ENCODE measurements at regions not wholly inside any gene's neighbourhood (a gene's known extent, or its start where the extent isn't known, plus 50 kb on each side); places are given as distances from the start of the nearest gene placed in this dataset.

GRCh38 chr1:106984801-106985200, 71.7 kb upstream of the PRMT6 start:
- Histone ChIP-seq H3K27me3 (ENCODE audit: insufficient read depth, low read length) (no peaks in the 10 kb centered on the region), H3K4me1 (ENCODE audit: insufficient read depth, low read length) (no peaks in the 10 kb centered on the region), H2AFZ (ENCODE audit: low read depth, low read length) (no peak overlapping the region), H3K36me3 (ENCODE audit: insufficient read depth, low read length) (no peaks in the 10 kb centered on the region), H3K9me3 (ENCODE audit: low read length) (no peaks in the 10 kb centered on the region), H3K4me3 (ENCODE audit: low read length) (no peak overlapping the region)

- Histone ChIP-seq H3K9me3 (ENCODE audit: low read length) (no peaks in the 10 kb centered on the region), H2AFZ (ENCODE audit: low read depth, low read length) (no peak overlapping the region), H3K36me3 (ENCODE audit: insufficient read depth, low read length) (no peaks in the 10 kb centered on the region), H3K4me3 (ENCODE audit: low read length) (no peak overlapping the region), H3K4me1 (ENCODE audit: insufficient read depth, low read length) (no peaks in the 10 kb centered on the region), H3K27me3 (ENCODE audit: insufficient read depth, low read length) (no peaks in the 10 kb centered on the region)
These were observed 69.9 kb upstream of the PRMT6 start for GRCh38 chr1:106986603-106987002.

- Histone ChIP-seq H2AFZ (ENCODE audit: low read depth, low read length) (no peak overlapping the region), H3K27me3 (ENCODE audit: insufficient read depth, low read length) (no peaks in the 10 kb centered on the region), H3K9me3 (ENCODE audit: low read length) (no peaks in the 10 kb centered on the region), H3K36me3 (ENCODE audit: insufficient read depth, low read length) (no peaks in the 10 kb centered on the region), H3K4me3 (ENCODE audit: low read length) (no peak overlapping the region), H3K4me1 (ENCODE audit: insufficient read depth, low read length) (no peaks in the 10 kb centered on the region)
These were observed 60.5 kb upstream of the PRMT6 start for GRCh38 chr1:106995970-106996369.

- no peak overlapping the region for H3K4me3 ChIP-seq (ENCODE audit: low read length)
- H3K9me3 ChIP-seq (ENCODE audit: low read length): no peaks in the 10 kb centered on the region
- H3K36me3 ChIP-seq (ENCODE audit: insufficient read depth, low read length): no peaks in the 10 kb centered on the region
- no peak overlapping the region for H2AFZ ChIP-seq (ENCODE audit: low read depth, low read length)
- no peaks in the 10 kb centered on the region for H3K27me3 ChIP-seq (ENCODE audit: insufficient read depth, low read length)
- no peaks in the 10 kb centered on the region for H3K4me1 ChIP-seq (ENCODE audit: insufficient read depth, low read length)
These were observed 58.0 kb upstream of the PRMT6 start for GRCh38 chr1:106998431-106999002.

GRCh38 chr1:107000902-107001301, 55.6 kb upstream of the PRMT6 start:
- Histone ChIP-seq H3K4me1 (ENCODE audit: insufficient read depth, low read length) (no peaks in the 10 kb centered on the region), H3K27me3 (ENCODE audit: insufficient read depth, low read length) (peaks cover 2% of the 10 kb centered on the region), H3K9me3 (ENCODE audit: low read length) (no peaks in the 10 kb centered on the region), H2AFZ (ENCODE audit: low read depth, low read length) (no peak overlapping the region), H3K36me3 (ENCODE audit: insufficient read depth, low read length) (no peaks in the 10 kb centered on the region), H3K4me3 (ENCODE audit: low read length) (no peak overlapping the region)

- H3K27me3 ChIP-seq (ENCODE audit: insufficient read depth, low read length): peaks cover 2% of the 10 kb centered on the region
- no peaks in the 10 kb centered on the region for H3K4me1 ChIP-seq (ENCODE audit: insufficient read depth, low read length)
- no peaks in the 10 kb centered on the region for H3K9me3 ChIP-seq (ENCODE audit: low read length)
- H3K4me3 ChIP-seq (ENCODE audit: low read length): no peak overlapping the region
- no peak overlapping the region for H2AFZ ChIP-seq (ENCODE audit: low read depth, low read length)
- H3K36me3 ChIP-seq (ENCODE audit: insufficient read depth, low read length): no peaks in the 10 kb centered on the region
These were observed 52.5 kb upstream of the PRMT6 start for GRCh38 chr1:107003972-107004371.

GRCh38 chr1:107004421-107004820, 52.1 kb upstream of the PRMT6 start:
- no peaks in the 10 kb centered on the region for H3K36me3 ChIP-seq (ENCODE audit: insufficient read depth, low read length)
- no peak overlapping the region for H3K4me3 ChIP-seq (ENCODE audit: low read length)
- no peaks in the 10 kb centered on the region for H3K4me1 ChIP-seq (ENCODE audit: insufficient read depth, low read length)
- no peaks in the 10 kb centered on the region for H3K9me3 ChIP-seq (ENCODE audit: low read length)
- H2AFZ ChIP-seq (ENCODE audit: low read depth, low read length): no peak overlapping the region
- peaks cover 2% of the 10 kb centered on the region for H3K27me3 ChIP-seq (ENCODE audit: insufficient read depth, low read length)
